ENCODE measurements at regions not wholly inside any gene's neighbourhood (a gene's known extent, or its start where the extent isn't known, plus 50 kb on each side); places are given as distances from the start of the nearest gene placed in this dataset.

DNA sequence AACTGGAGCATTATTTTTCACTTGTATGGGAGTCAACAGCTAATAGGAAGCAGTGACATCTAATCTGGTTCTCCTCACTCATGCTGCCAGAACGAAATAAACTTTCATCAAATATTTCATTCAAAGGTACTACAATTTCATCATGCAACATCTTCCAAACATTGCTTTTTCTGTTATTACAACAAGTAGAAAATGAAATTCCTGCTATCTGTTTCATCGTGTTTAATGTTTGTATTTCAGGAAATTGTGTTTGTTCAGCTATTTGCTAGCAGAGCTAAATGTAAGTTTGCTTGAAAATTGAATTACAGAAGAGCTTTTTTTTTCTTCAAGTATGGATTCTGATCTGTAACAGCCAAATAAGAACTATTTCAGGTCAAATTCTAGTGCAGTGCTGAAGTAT is 90.1 kb downstream of the SLITRK6 start:
- Histone ChIP-seq H3K27ac (ENCODE audit: insufficient read depth, low read length) (no peak overlapping the region), H3K27me3 (ENCODE audit: control insufficient read depth, insufficient read depth, low read length) (no peaks in the 10 kb centered on the region), H4K20me1 (ENCODE audit: control insufficient read depth, extremely low read depth, insufficient read depth, low read length) (no peaks in the 10 kb centered on the region), H3K4me1 (ENCODE audit: control insufficient read depth, extremely low read depth, insufficient read depth, low read length) (no peaks in the 10 kb centered on the region), H2AFZ (ENCODE audit: low read length) (no peak overlapping the region), H3K9ac (ENCODE audit: insufficient read depth, low read length) (no peak overlapping the region), H3K79me2 (ENCODE audit: control insufficient read depth, insufficient read depth, low read length) (no peaks in the 10 kb centered on the region), H3K4me2 (ENCODE audit: extremely low read depth, insufficient read depth, low read length) (no peak overlapping the region), H3K4me3 (replicated peaks in 1 of 4; ENCODE audit: control extremely low read depth in 1 of 4, insufficient read depth in 1 of 4, low read depth in 3 of 4, low read length in 4 of 4) (no peak overlapping the region), H3K36me3 (ENCODE audit: control insufficient read depth, insufficient read depth, low read length) (no peaks in the 10 kb centered on the region), H3K9me3 (ENCODE audit: control insufficient read depth, insufficient read depth, low read depth, low read length) (no peaks in the 10 kb centered on the region)
- peak in 1 of 2 donors; percentile 70 for DNase-seq (ENCODE audit: low read depth in 2 of 2)
- TF ChIP-seq, protein P1, sequence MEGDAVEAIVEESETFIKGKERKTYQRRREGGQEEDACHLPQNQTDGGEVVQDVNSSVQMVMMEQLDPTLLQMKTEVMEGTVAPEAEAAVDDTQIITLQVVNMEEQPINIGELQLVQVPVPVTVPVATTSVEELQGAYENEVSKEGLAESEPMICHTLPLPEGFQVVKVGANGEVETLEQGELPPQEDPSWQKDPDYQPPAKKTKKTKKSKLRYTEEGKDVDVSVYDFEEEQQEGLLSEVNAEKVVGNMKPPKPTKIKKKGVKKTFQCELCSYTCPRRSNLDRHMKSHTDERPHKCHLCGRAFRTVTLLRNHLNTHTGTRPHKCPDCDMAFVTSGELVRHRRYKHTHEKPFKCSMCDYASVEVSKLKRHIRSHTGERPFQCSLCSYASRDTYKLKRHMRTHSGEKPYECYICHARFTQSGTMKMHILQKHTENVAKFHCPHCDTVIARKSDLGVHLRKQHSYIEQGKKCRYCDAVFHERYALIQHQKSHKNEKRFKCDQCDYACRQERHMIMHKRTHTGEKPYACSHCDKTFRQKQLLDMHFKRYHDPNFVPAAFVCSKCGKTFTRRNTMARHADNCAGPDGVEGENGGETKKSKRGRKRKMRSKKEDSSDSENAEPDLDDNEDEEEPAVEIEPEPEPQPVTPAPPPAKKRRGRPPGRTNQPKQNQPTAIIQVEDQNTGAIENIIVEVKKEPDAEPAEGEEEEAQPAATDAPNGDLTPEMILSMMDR (conservative IDR thresholded peaks at IDR 0.05 in 1 of 2, IDR thresholded peaks at IDR 0.05 in 1 of 2; ENCODE audit: low read depth in 1 of 2, low read length in 2 of 2) = no peak
- TF ChIP-seq EZH2 (IDR thresholded peaks at IDR 0.05; ENCODE audit: low read length, missing control alignments) = no peak

DNA sequence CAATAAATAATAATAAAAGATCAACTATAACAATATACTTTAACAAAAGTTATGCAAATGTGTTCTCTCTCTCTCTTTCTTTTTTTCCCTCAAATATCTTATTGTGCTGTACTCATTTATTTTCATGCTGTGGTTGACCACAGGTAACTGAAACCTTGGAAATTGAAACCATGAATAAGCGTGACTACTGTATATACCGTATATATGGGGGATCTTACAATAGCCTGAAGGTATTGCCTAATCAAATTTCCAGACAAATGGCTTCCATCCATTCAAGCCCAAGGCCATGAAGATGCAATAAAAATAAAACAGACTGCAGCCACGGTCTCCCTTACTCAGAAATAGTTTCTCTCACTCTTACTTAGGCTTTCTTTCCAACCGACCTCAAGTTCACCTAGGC is 98.3 kb downstream of the SLITRK6 start:
- TF ChIP-seq EZH2 (IDR thresholded peaks at IDR 0.05; ENCODE audit: low read length, missing control alignments) = no peak
- TF ChIP-seq, protein P1 (conservative IDR thresholded peaks at IDR 0.05 in 1 of 2, IDR thresholded peaks at IDR 0.05 in 1 of 2; ENCODE audit: low read depth in 1 of 2, low read length in 2 of 2) = no peak
- no peak overlapping the region for H2AFZ ChIP-seq (ENCODE audit: low read length)
- no peaks in the 10 kb centered on the region for H3K9me3 ChIP-seq (ENCODE audit: control insufficient read depth, insufficient read depth, low read depth, low read length)
- H3K4me3 ChIP-seq (replicated peaks in 1 of 4; ENCODE audit: control extremely low read depth in 1 of 4, insufficient read depth in 1 of 4, low read depth in 3 of 4, low read length in 4 of 4) = no peak overlapping the region
- no peak overlapping the region for H3K27ac ChIP-seq (ENCODE audit: insufficient read depth, low read length)
- H3K79me2 ChIP-seq (ENCODE audit: control insufficient read depth, insufficient read depth, low read length) = no peaks in the 10 kb centered on the region
- H3K4me1 ChIP-seq (ENCODE audit: control insufficient read depth, extremely low read depth, insufficient read depth, low read length) = no peaks in the 10 kb centered on the region
- H3K27me3 ChIP-seq (ENCODE audit: control insufficient read depth, insufficient read depth, low read length) = no peaks in the 10 kb centered on the region
- no peaks in the 10 kb centered on the region for H4K20me1 ChIP-seq (ENCODE audit: control insufficient read depth, extremely low read depth, insufficient read depth, low read length)
- H3K9ac ChIP-seq (ENCODE audit: insufficient read depth, low read length) = no peak overlapping the region
- H3K4me2 ChIP-seq (ENCODE audit: extremely low read depth, insufficient read depth, low read length) = no peak overlapping the region
- DNase-seq (ENCODE audit: low read depth in 2 of 2) = peak in 1 of 2 donors; percentile 37
- H3K36me3 ChIP-seq (ENCODE audit: control insufficient read depth, insufficient read depth, low read length) = no peaks in the 10 kb centered on the region

DNA sequence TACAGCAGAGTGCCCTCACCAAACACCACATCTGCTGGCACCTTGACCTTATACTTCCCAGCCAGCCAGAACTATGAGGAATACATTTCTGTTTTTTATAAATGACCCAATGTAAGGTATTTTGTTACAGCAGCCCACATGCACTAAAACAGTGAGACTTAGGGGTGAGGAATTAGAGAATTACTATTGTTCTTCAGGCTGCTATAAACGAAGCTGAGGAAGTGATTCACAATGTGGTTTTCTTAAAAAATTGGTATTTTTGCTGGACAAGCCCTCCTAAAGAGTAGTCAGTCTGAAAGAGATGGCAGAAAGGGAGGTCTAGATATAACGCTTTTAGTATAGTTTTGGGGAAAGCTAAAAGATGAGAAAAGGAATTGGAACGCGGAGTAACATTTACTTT is 101.0 kb downstream of the SLITRK6 start:
- Histone ChIP-seq H3K27ac (ENCODE audit: insufficient read depth, low read length) (no peak overlapping the region), H3K9ac (ENCODE audit: insufficient read depth, low read length) (no peak overlapping the region), H3K36me3 (ENCODE audit: control insufficient read depth, insufficient read depth, low read length) (no peaks in the 10 kb centered on the region), H3K4me3 (replicated peaks in 1 of 4; ENCODE audit: control extremely low read depth in 1 of 4, insufficient read depth in 1 of 4, low read depth in 3 of 4, low read length in 4 of 4) (no peak overlapping the region), H3K79me2 (ENCODE audit: control insufficient read depth, insufficient read depth, low read length) (no peaks in the 10 kb centered on the region), H2AFZ (ENCODE audit: low read length) (no peak overlapping the region), H3K27me3 (ENCODE audit: control insufficient read depth, insufficient read depth, low read length) (no peaks in the 10 kb centered on the region), H3K4me1 (ENCODE audit: control insufficient read depth, extremely low read depth, insufficient read depth, low read length) (no peaks in the 10 kb centered on the region), H3K4me2 (ENCODE audit: extremely low read depth, insufficient read depth, low read length) (no peak overlapping the region), H4K20me1 (ENCODE audit: control insufficient read depth, extremely low read depth, insufficient read depth, low read length) (no peaks in the 10 kb centered on the region), H3K9me3 (ENCODE audit: control insufficient read depth, insufficient read depth, low read depth, low read length) (no peaks in the 10 kb centered on the region)
- peak; percentile 18 to 71 for DNase-seq (ENCODE audit: low read depth in 2 of 2)
- TF ChIP-seq, protein P1 (conservative IDR thresholded peaks at IDR 0.05 in 1 of 2, IDR thresholded peaks at IDR 0.05 in 1 of 2; ENCODE audit: low read depth in 1 of 2, low read length in 2 of 2) = no peak
- no peak for TF ChIP-seq EZH2 (IDR thresholded peaks at IDR 0.05; ENCODE audit: low read length, missing control alignments)
